Esophagus muscularis mucosa (tissue), 4 donors: ENCODE measurements at regions not wholly inside any gene's neighbourhood (a gene's known extent, or its start where the extent isn't known, plus 50 kb on each side); places are given as distances from the start of the nearest gene placed in this dataset.

ENCODE experiments used
- DNase-seq: peaks from one replicate; pipeline ENCODE4 v3.0.0-alpha.2; 2017; ENCODE audit errors: extremely low spot score
- H3K27ac ChIP-seq, 4 donors: fragments of 200-600 bp; sonication (generic); replicated peaks in 1 of 4; 1 replicate in 3 of 4; 2 replicates in 1 of 4; pipeline ENCODE4 v1.5.1; 2016 to 2019; ENCODE audit warnings: mild to moderate bottlenecking in 1 of 4
- H3K27me3 ChIP-seq, 4 donors: fragments of 200-600 bp; sonication (generic); one replicate each; pipeline versions ENCODE4 v1.5.1 to v1.6.0; 2016 to 2019
- H3K36me3 ChIP-seq, 4 donors: fragments of 200-600 bp; sonication (generic); one replicate each; pipeline ENCODE4 v1.5.1; 2016 to 2019
- H3K4me1 ChIP-seq, 4 donors: fragments of 200-600 bp; sonication (generic); one replicate each; pipeline ENCODE4 v1.5.1; 2016 to 2019
- H3K4me3 ChIP-seq, 4 donors: fragments of 200-600 bp; sonication (generic); 1 replicate in 2 of 4; 2 replicates in 2 of 4; pipeline ENCODE4 v1.5.1; 2016 to 2019; ENCODE audit warnings: mild to moderate bottlenecking in 4 of 4, moderate library complexity in 1 of 4
- H3K9me3 ChIP-seq, 4 donors: fragments of 200-600 bp; sonication (generic); 1 replicate in 3 of 4; 2 replicates in 1 of 4; pipeline ENCODE4 v1.5.1; 2016 to 2019
- EP300 ChIP-seq: sonication (generic); formaldehyde crosslinking; IDR thresholded peaks from one replicate; pipeline ENCODE4 v1.6.1; 2017; ENCODE audit warnings: antibody characterized with exemption
- POLR2A ChIP-seq: fragments of 450-650 bp; IDR thresholded peaks from one replicate; pipeline ENCODE4 v1.6.1; 2017; ENCODE audit warnings: antibody characterized with exemption, moderate library complexity, mild to moderate bottlenecking, low read depth
- POLR2AphosphoS5 ChIP-seq, 2 donors: sonication (generic); formaldehyde crosslinking; IDR thresholded peaks; one replicate each; pipeline ENCODE4 v1.6.1; 2017; ENCODE audit warnings: antibody characterized with exemption in 2 of 2
- WGBS: methylation state at CpG from one replicate; pipeline ENCODE4 v1.1.5; 2018; 5-methylcytosine and 5-hydroxymethylcytosine counted together
- intact Hi-C: fragments of 100-400 bp; cut with DNase I; formaldehyde crosslinking; loops from one replicate; pipeline ENCODE4 v1.15.1; 2023
- TF ChIP-seq, protein P1 (sequence below), 3 experiments: fragments of 200-600 bp in 2 of 3; fragments of 450-650 bp in 1 of 3; sonication (generic) in 2 of 3; IDR thresholded peaks; one replicate each; pipeline ENCODE4 v1.5.1; 2017 to 2019; ENCODE audit warnings: antibody characterized with exemption in 3 of 3, mild to moderate bottlenecking in 2 of 3, moderate library complexity in 1 of 3

DNA sequence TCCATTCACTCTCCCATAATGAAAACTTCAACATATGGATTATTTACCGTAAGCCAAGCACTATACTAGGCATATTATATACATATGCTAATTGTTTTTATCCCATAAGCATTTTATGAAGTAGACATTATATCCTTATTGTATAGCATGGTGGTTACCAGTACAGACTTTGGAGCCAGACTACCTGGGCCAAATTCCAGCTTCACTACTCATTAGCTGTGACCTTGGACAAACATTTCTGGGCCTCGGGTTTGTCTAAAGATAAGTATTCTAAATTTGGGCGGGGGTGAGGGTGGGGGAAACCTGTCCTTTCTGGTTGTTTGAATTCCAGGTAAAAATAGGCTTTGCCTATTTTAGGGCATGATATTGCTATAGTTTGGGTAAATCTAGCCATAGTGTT is 66.5 kb upstream of the P2RY1 start:
- Histone ChIP-seq H3K9me3 (peaks cover 0 to 5% (median 0%) of the 10 kb centered on the region in 4 donors), H3K27me3 (no peaks in the 10 kb centered on the region), H3K36me3 (no peaks in the 10 kb centered on the region), H3K4me1 (peaks cover 0 to 11% (median 0%) of the 10 kb centered on the region in 4 donors), H3K27ac (no peak overlapping the region), H3K4me3 (no peak overlapping the region)
- WGBS, result 86% methylated on average over 3 of the region's 3 CpGs
- no peak for DNase-seq
- TF ChIP-seq EP300 (no peak), POLR2A (no peak), POLR2AphosphoS5 (IDR thresholded peaks at IDR 0.05) (no peak)
- TF ChIP-seq, protein P1, sequence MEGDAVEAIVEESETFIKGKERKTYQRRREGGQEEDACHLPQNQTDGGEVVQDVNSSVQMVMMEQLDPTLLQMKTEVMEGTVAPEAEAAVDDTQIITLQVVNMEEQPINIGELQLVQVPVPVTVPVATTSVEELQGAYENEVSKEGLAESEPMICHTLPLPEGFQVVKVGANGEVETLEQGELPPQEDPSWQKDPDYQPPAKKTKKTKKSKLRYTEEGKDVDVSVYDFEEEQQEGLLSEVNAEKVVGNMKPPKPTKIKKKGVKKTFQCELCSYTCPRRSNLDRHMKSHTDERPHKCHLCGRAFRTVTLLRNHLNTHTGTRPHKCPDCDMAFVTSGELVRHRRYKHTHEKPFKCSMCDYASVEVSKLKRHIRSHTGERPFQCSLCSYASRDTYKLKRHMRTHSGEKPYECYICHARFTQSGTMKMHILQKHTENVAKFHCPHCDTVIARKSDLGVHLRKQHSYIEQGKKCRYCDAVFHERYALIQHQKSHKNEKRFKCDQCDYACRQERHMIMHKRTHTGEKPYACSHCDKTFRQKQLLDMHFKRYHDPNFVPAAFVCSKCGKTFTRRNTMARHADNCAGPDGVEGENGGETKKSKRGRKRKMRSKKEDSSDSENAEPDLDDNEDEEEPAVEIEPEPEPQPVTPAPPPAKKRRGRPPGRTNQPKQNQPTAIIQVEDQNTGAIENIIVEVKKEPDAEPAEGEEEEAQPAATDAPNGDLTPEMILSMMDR (IDR thresholded peaks at IDR 0.05), result no peak
- intact Hi-C loops, result no loop called here

DNA sequence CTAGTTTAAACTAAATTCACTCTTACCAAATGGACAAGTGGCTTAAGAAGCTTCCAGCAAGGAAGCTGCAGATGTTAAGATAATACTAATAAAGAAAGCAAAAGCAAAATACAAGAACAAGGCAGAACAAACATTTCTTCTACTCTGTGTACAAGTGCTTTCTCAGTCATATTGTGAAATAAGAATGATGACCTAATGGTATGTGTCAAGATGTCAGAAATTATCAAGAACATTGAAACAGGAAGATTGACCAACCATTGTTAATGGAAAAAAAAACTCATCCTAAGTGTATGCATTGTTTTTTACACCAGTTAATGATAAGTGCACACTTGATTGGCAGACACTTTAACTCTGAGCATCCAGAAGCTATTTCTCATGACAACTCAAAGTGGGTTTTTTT is 65.4 kb upstream of the P2RY1 start:
- no peak for DNase-seq
- Histone ChIP-seq H3K4me3 (no peak overlapping the region), H3K36me3 (no peaks in the 10 kb centered on the region), H3K4me1 (peaks cover 0 to 11% (median 0%) of the 10 kb centered on the region in 4 donors), H3K9me3 (peaks cover 0 to 5% (median 0%) of the 10 kb centered on the region in 4 donors), H3K27me3 (no peaks in the 10 kb centered on the region), H3K27ac (no peak overlapping the region)
- intact Hi-C loops, result no loop called here
- TF ChIP-seq POLR2AphosphoS5 (IDR thresholded peaks at IDR 0.05), result no peak
- TF ChIP-seq, protein P1 (IDR thresholded peaks at IDR 0.05), result no peak
- TF ChIP-seq EP300, result no peak
- TF ChIP-seq POLR2A, result no peak

DNA sequence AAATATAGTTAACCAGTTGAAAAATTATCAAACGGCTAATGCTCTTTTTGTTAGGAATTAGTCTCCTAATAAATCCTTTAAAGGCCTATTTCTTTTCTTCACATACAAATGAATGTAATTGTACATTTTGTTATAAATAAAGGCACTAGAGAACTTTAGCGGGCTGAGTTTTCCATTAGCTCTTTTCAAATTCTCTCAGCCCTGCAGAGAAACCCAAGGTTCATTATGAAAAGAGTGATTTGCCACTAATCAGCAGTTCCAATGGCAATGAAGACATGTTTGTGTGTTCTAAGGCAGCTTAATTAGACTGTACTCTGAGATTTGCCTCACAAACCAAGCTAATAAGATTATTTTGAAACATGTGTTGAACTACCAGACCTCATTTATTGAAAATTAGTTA is 64.6 kb upstream of the P2RY1 start:
- WGBS, result 68% methylated on average over 2 of the region's 2 CpGs
- H3K4me1 ChIP-seq, result peaks cover 0 to 11% (median 0%) of the 10 kb centered on the region in 4 donors

DNA sequence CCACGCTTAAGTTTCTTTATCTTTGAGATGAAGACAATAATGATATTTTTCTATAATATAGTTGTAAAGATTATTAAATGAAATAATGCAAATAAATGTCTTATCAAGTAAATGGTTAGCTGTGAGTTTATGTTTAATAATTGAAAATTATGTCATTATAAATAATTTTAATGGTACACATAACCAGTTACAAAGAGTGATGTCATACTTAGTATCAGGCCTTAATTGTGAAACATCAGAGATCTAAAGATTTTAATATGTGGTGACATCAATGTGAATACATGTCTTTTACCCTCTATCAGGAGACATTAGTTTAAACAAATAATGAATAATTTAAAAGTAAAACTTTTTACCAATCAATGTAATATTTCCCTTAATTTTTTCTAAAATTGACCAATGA is 63.8 kb upstream of the P2RY1 start:
- WGBS, result 94% methylated on average over 1 of the region's 1 CpG
- H3K9me3 ChIP-seq, result no peaks in the 10 kb centered on the region

More for the DNA sequence above, 64.6 kb upstream of the P2RY1 start:
- TF ChIP-seq, protein P1 (IDR thresholded peaks at IDR 0.05), result no peak
- TF ChIP-seq POLR2AphosphoS5 (IDR thresholded peaks at IDR 0.05) (no peak), EP300 (no peak), POLR2A (no peak)
- H3K4me3 ChIP-seq, result no peak overlapping the region
- H3K9me3 ChIP-seq, result peaks cover 0 to 2% (median 0%) of the 10 kb centered on the region in 4 donors
- no peaks in the 10 kb centered on the region for H3K27me3 ChIP-seq
- intact Hi-C loops, result no loop called here
- no peak for DNase-seq
- no peak overlapping the region for H3K27ac ChIP-seq
- H3K36me3 ChIP-seq, result no peaks in the 10 kb centered on the region

More for the DNA sequence above, 63.8 kb upstream of the P2RY1 start:
- Histone ChIP-seq H3K27me3 (no peaks in the 10 kb centered on the region), H3K4me3 (no peak overlapping the region), H3K27ac (no peak overlapping the region), H3K4me1 (peaks cover 0 to 11% (median 0%) of the 10 kb centered on the region in 4 donors), H3K36me3 (no peaks in the 10 kb centered on the region)
- intact Hi-C loops, result no loop called here
- TF ChIP-seq EP300, result no peak
- TF ChIP-seq, protein P1 (IDR thresholded peaks at IDR 0.05), result no peak
- TF ChIP-seq POLR2A, result no peak
- no peak for TF ChIP-seq POLR2AphosphoS5 (IDR thresholded peaks at IDR 0.05)
- no peak for DNase-seq
